NCI-H2107 (cell line): ENCODE measurements at regions not wholly inside any gene's neighbourhood (a gene's known extent, or its start where the extent isn't known, plus 50 kb on each side); places are given as distances from the start of the nearest gene placed in this dataset.

Experiments used
- DNase-seq: peaks from one replicate; lab custom pipeline; 2025; lab: John Stamatoyannopoulos, UW

DNA sequence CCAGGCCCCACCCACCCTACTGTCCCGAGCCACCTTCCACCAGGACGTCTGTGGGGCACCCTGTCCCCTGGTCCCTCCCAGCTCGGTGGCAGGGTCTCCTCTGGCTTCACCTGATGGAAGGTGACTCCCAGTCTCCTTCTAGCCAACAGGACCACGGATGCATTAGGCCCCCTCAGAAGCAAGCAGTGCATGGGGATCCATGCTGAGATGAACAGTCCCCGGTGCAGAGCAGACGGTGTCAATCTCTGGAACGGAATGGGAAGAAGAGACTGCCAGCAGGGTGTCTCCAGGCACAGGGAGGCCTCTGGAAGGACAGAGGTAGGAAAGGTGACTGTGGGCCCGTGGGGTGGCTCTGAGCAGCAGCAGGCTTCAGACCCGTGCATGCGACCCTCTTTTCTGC, 65.2 kb upstream of the FZD7 start:
- DNase-seq: no peak

DNA sequence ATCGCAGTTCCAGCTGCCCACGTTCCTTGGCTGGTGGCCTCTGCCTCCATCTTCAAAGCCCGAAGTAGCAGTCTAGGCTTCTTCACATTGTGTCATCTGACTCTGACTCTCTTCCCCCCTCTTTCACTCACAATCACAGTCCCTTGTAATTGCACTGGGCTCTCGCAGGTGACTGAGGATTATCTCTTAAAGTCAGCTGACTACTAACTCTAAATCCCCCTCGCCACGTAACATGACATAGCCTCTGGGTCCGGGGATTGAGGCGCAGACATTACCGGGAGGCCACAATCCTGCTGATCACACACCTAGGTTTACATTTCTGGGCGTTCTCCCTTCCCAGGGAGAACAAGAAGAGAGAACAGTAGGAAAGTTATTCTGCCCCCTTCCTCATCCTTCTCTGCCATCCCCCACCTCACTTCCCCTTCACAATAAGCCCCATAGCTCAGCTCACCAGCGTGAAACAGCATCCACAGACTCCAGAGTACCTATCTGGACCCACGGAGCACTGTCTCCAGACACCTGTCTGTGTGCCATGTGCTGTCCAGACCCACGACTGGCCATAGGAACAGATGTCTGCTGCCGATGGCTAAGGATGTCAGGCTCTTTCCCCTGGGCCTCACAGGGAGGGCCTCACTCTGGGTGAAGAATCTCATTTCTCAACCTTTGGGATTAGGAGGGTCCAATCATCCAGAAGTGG, 64.3 kb upstream of the FZD7 start:
- DNase-seq: no peak

DNA sequence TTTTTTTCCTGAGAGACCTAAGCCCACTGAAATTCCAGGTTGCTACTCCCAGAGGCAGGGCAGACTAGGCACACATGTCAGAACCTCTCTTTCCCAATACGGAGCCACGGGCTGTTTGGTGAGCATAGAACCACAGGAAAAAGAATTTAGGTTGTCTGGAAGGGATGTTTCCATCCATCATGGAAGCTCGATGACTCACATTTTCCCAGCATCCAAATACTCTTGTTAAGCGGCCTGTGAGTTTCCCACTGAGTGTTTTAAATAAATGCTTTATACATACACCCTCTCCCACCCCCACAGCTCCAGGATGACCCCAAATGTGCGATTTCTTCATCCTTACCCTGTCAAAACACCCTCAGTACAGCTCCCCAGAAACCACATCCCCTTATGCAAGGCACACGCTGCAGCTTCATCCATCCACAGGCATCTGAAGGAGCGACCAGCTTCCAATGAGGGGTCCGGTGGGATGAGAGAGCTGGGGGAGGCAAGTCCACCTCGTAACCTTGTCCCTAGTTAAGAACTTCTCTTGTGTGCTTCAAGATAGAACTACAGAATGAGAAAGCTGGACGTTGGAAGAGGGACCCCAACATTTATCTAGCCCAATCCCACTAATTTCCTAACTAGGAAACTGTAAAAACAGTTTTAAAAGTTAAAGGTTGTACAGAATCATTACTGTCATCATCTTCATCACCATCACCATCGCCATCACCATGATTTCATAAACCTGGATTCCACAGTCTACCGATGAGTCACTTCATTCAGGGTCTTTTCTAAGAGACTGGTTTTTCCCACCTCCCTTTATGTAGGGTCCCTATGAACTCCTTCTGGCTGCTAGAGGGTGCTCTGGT, 63.5 kb upstream of the FZD7 start:
- no peak for DNase-seq

DNA sequence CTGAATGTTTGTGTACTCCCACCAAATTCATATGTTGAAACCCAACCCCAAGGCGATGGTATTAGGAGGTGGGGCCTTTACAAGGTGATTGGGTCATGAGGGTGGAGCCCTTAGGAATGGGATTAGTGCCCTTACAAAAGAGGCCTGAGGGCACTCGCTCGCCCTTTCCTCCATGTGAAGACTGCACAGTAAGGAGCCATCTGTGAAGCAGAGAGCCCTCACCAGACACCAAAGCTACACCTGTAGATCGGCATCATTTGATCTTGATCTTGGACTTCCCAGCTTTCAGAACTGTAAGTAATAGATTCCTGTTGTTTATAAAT, 62.9 kb upstream of the FZD7 start:
- no peak for DNase-seq

DNA sequence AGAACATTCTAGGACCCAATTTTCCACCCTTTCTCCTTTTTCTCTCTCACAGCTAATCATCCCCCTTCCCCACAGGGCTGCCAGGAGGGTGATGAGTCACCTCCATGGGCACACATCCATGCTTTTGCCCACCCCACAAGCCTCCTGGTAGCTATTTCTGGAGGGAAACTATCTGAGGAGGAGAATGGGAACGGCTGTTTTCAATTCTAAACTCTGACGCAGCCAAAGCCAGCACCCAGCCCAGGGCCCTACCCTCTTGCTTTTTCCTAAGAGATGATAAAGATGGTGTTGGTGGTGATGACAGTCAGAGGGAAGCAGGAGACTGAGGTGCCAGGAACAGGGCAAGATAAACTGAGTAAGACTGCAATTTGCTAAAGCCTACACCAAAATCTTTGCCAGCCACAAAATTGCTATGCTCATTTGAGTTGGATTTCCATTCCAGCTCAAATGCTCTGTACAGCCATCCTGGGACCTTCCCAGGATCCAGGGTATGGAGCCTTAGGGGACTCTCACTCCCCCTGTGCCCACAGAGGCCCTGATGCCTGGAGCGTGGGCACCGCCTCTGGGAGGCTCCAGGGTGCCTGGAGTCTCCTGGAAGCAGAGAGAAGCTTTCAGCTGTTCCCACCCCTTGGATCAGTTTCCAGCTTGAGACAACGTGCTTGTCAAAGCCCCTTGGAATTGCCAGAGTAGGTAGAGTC, 62.0 kb upstream of the FZD7 start:
- no peak for DNase-seq

DNA sequence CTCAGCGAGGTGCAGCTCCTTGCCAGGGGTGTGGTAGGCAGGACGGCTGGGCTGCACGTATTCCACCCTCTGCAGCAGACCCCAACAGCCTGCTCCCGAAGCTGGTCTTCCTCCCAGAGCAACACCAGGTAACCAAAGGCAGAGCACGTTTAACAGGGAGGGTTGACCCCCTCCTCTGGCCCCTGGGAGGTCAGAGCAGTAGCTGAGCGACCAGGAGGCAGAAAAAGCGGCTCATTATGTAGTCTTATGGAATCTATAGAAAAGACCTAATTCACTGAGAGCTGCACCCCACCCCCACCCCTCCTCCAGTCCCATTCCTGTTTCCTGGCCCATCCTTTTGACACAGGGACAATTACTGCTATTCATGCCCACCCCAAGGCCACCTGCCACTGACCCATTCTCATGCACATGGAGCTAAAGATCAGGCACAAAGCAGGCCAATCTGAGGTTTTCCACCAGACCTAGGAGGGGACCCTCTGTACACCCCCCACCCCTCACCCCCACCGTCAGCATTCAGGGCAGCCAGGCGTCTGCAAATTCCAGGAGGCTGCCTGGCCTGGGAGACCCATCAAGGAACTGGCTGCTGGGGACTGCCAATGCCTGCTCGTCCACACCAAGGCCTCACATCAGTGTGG, 60.9 kb upstream of the FZD7 start:
- no peak for DNase-seq

DNA sequence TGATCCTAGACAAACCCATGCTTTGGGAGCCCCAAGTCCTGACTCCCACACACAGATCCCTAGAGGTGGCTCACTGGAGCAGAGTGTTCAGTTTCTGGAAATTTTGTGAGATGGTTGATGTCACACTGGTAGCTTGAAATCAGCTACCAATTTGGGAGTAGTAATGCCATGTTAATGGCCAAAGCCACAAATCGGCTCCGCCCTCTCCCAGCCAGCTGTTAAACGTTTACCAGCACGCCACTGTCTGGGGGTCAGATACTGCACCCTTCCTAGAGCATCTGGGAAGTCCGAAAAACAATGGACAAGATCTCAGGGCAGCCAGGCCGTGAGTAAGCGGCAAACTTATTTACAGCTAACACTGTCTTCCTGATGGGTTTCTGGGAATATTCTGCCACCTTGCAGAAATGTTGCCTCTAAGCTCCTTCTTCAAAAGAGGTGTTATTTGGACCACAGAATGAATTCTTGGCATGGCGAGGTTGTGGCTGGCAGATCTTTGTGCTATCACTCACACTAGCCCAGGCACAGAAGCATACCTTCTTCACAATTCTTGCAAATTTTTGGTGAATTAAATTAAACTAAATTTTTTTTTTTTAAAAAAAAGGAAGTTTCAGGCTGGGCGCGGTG, 60.2 kb upstream of the FZD7 start:
- no peak for DNase-seq

DNA sequence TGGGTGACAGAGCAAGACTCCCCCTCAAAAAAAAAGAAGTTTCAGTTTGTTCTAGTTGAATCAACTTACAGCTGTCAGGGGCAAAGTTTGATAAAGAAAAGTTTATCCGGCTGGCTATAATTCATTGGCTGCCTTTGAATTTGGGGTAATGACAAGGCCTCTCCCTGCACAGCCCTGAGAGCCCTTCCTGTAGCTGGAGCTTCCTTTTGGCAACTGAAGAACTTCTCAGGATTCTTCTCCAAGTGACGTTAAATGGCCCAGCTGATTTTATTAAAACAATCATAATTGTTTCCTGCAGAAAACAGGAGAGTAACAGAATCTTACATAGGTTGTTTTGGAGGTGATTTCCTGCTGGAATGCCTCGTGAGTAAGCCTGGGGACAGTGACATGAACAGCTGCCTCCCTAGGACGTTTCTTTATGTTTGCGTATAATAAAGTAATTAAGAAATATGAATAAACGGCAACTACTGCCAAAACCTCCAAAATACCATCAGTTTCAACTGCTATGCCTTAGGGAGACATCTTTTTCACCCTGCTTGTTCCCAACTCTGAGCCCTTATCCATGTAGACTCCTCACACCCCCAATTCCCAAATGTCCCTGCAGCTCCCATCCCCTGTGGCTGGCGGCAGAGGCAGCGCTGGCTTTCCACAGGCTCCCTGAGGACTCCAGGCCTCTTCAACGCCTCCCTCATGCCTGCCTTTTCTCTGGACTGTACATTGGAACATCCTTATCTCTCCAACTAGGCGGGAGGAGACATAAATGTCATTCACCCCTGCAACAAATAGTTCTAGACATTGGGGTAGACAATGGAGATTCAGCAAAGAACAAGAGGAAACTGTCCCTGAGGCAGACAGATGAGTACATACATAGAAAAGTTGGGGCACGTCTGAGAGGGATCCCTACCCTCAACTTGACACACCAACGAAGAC, 59.2 kb upstream of the FZD7 start:
- no peak for DNase-seq

DNA sequence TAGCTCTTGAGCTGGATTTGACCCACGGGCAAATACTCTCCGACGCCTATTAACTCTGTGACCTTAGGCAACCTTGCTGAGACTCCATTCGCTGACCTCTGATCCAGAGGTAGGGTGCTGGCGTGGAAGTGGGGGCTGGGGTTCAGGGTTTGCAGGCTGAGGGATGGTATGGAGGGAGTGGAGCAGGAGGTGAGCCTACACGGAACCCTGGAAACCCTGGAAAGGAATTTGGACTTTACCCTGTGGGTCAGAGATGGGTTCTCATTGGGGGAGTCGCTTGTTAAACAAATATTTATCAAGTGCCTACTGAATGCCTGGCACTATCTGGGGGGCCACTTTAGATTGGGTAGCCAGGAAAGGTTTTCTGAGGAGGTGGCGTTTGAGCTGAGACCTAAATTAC, 58.2 kb upstream of the FZD7 start:
- DNase-seq: no peak

DNA sequence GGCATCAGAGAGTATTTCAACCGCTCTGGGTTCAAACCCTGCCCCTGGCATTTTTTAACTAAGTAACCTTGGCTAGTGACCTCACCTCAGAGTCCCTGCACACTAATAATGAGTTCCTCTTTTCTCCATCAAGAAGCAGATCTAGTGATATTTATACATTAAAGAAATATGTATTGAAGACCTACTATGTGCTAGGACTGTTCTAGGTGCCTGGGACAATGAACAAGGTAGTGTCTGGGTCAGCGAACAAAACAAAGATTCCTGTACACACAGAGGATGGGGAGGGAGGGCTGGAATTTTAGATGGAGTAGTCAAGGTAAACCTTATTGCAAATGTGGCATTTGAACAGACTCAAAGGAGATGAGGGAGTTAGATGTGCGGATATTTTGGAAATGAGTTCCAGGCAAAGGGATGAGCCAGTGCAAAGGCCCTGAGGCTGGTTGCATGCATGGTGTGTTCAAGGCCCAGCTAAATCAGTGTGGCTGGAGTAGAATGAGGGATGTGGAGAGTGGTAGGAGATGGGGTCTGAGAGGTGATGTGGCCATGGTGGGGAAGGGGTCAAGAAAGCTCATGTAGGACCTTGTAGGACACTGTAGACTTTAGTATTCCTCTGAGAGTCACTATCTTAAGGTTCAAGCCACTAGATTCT, 57.6 kb upstream of the FZD7 start:
- DNase-seq: no peak

DNA sequence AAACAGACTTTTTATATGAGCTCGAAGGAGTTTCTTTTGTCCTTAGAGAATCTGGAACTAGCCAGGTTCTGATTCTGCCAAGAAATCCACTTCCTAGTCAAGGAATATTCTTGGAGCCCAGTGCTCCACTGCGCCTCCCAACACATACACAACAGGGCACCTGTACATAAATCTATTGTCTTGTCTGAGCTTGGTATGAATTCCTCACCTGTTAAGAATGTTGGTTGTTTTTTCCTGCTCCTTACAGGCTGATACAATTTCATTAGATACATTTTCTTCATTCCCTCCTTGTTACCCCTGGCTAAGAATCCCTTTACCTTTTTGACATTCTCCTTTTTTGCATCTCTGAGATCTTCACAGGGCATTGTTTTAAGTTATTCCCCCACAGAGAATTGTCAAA, 56.0 kb upstream of the FZD7 start:
- no peak for DNase-seq

DNA sequence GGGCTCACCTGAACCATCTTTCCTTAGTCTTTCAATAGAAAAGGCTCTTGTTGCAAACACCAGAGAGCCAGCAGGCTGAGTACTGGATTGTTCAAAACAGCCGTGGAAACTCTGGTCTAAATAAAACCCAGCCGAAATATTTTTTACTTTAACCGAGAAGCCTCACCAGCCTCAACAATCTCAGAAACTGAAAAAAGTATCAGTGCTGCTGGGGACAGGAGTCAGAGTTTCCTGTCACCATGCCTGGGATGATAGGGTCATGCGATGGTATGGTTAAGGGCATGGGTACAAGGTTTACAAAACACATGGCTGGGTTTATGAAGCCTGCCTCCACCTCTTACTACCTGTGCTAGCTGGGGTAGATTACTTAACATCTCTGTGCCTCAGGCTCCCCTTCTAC, 55.3 kb upstream of the FZD7 start:
- no peak for DNase-seq

DNA sequence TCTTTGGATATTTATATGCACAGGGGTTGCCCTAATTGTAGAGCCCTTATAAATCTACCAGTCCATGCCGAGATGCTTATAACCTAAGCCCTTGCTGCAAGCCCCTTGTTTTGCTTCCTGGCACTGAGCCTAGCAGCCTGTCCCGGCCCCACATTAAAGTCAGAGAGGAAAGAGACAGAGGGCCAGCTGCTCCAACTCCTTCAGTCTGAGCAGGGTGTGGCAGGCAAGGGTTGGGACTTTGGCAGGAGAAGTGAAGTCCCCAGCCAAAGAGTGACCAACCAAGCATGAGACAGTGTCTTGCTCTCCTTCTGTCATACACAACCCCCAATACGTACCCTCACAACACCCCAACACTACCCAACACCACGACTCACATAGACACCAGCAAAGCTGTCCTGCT, 54.7 kb upstream of the FZD7 start:
- no peak for DNase-seq

DNA sequence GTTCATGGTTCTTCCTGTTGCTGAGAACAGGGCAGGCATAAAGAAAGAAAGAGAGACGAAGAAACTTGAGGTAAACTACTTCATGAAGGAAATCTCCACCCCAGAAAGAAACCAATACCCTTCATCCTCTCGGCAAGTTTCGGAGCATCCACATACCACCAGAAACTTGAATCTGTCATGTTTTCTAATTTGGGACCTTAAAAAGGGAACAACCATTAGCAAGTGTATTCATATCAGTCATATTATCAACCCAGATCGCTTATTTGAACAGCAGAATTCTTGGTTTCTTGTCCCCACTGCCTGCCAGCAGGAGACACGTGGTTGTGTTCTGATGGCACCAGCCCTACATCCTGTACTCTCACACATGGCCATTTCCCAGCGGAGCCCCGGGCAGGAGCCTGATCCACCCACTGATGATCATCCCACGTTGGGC, 53.2 kb upstream of the FZD7 start:
- no peak for DNase-seq

DNA sequence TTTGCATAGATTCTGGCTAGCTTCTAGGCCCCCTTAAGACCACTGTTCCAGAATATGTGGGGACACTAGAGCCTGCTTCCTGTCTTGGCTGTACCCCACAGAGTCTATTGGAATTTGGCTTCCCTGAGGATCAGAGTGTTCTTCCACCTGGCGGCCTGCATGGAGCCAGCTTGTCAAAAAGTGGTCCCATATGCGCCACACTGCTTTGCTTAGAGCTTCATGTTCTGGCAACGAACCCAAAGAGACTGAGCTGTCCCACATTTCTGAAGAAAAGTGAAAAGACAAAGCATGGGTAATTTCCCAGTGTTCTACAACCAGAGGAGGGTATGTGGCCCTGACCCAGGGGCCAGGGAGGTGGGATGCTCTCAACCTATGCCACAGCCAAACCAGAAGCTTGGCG, 52.7 kb upstream of the FZD7 start:
- DNase-seq: no peak

DNA sequence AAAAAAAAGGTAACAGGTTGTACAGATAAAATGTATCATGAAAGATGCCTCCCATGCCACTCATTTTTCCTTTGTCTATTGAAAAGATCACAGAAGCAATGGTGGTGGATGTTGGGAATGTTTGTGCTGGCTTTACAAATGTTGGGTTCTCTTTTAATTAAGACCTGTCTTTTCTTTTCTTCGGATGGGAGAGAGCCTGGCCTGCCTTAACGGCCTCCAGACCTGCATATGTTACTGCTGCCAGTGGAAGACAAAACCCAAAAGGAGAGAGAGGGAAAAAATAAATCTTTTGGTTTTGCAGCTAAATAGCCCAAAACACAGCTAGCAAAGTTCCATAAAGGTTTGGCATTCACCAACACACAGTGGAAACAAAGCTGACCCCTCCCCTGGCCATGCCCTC, 50.5 kb upstream of the FZD7 start:
- DNase-seq: no peak

DNA sequence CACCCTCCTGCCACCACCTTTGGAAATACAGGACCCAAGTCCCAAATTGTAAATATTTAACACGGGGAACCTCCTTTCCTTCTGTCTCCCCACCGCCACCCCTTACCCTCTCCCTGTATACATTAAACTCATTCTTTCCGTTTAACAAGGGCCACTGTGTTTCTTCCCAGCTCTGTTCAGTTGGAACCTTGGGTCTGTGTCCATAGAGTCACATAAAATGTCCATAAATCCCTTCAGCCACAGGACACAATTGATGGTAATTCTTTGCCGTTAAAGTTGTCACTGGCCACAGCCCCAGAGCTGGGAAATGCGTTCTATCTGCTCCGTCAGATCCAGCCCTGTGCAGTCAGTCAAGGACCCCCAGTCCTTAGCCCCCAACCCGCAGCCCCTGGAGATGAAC, 49.9 kb upstream of the FZD7 start:
- no peak for DNase-seq
